ENCODE measurements at regions not wholly inside any gene's neighbourhood (a gene's known extent, or its start where the extent isn't known, plus 50 kb on each side); places are given as distances from the start of the nearest gene placed in this dataset.

GRCh38 chr4:96739101-96739500, 899.2 kb downstream of the PDHA2 start:
- Mint-ChIP-seq H3K27ac (no peak overlapping the region), H3K4me3 (no peak overlapping the region), H3K9me3 (no peaks in the 10 kb centered on the region), H3K4me1 (ENCODE audit: low read depth) (no peaks in the 10 kb centered on the region), H3K36me3 (ENCODE audit: low read depth) (no peaks in the 10 kb centered on the region), H3K27me3 (no peaks in the 10 kb centered on the region)
- intact Hi-C loops (cut with micrococcal nuclease), result no loop called here
- no peak for DNase-seq
- ChIA-PET POLR2A (no interaction called here), CTCF (no interaction called here)
- ATAC-seq, result no peak
- TF ChIP-seq CTCF (IDR thresholded peaks at IDR 0.05), result no peak

GRCh38 chr4:96742332-96743014, 902.6 kb downstream of the PDHA2 start:
- POLR2A ChIA-PET, result no interaction called here
- no peak for ATAC-seq
- no peak for DNase-seq
- peaks cover 2% of the 10 kb centered on the region for H3K9me3 Mint-ChIP-seq
- no peaks in the 10 kb centered on the region for H3K4me1 Mint-ChIP-seq (ENCODE audit: low read depth)
- H3K4me3 Mint-ChIP-seq, result no peak overlapping the region
- CTCF ChIA-PET, result no interaction called here
- no peak overlapping the region for H3K27ac Mint-ChIP-seq
- intact Hi-C loops (cut with micrococcal nuclease), result no loop called here
- H3K36me3 Mint-ChIP-seq (ENCODE audit: low read depth), result no peaks in the 10 kb centered on the region
- H3K27me3 Mint-ChIP-seq, result no peaks in the 10 kb centered on the region
- no peak for TF ChIP-seq CTCF (IDR thresholded peaks at IDR 0.05)

GRCh38 chr4:96744676-96745075, 904.8 kb downstream of the PDHA2 start:
- H3K27ac Mint-ChIP-seq, result no peak overlapping the region
- H3K9me3 Mint-ChIP-seq, result peaks cover 10% of the 10 kb centered on the region
- ChIA-PET POLR2A (no interaction called here), CTCF (no interaction called here)
- no peaks in the 10 kb centered on the region for H3K27me3 Mint-ChIP-seq
- H3K36me3 Mint-ChIP-seq (ENCODE audit: low read depth), result no peaks in the 10 kb centered on the region
- DNase-seq (no peak), ATAC-seq (no peak)
- no peaks in the 10 kb centered on the region for H3K4me1 Mint-ChIP-seq (ENCODE audit: low read depth)
- no peak for TF ChIP-seq CTCF (IDR thresholded peaks at IDR 0.05)
- H3K4me3 Mint-ChIP-seq, result no peak overlapping the region
- intact Hi-C loops (cut with micrococcal nuclease), result no loop called here

- no peaks in the 10 kb centered on the region for H3K27me3 Mint-ChIP-seq
- peaks cover 10% of the 10 kb centered on the region for H3K9me3 Mint-ChIP-seq
- intact Hi-C loops (cut with micrococcal nuclease), result no loop called here
- ChIA-PET POLR2A (no interaction called here), CTCF (no interaction called here)
- ATAC-seq, result no peak
- DNase-seq, result no peak
- no peak overlapping the region for H3K27ac Mint-ChIP-seq
- H3K4me1 Mint-ChIP-seq (ENCODE audit: low read depth), result no peaks in the 10 kb centered on the region
- H3K4me3 Mint-ChIP-seq, result no peak overlapping the region
- no peaks in the 10 kb centered on the region for H3K36me3 Mint-ChIP-seq (ENCODE audit: low read depth)
- no peak for TF ChIP-seq CTCF (IDR thresholded peaks at IDR 0.05)
Observed at GRCh38 chr4:96753216-96753615, 913.3 kb downstream of the PDHA2 start.

GRCh38 chr4:96755569-96756484, 915.9 kb downstream of the PDHA2 start:
- ATAC-seq (no peak), DNase-seq (no peak)
- H3K9me3 Mint-ChIP-seq, result peaks cover 2% of the 10 kb centered on the region
- H3K27ac Mint-ChIP-seq, result no peak overlapping the region
- H3K4me3 Mint-ChIP-seq, result no peak overlapping the region
- POLR2A ChIA-PET, result no interaction called here
- TF ChIP-seq CTCF (IDR thresholded peaks at IDR 0.05), result no peak
- no peaks in the 10 kb centered on the region for H3K36me3 Mint-ChIP-seq (ENCODE audit: low read depth)
- no peaks in the 10 kb centered on the region for H3K4me1 Mint-ChIP-seq (ENCODE audit: low read depth)
- H3K27me3 Mint-ChIP-seq, result no peaks in the 10 kb centered on the region
- CTCF ChIA-PET, result no interaction called here
- intact Hi-C loops (cut with micrococcal nuclease), result no loop called here
